HG03575 (cell line): ENCODE measurements at regions not wholly inside any gene's neighbourhood (a gene's known extent, or its start where the extent isn't known, plus 50 kb on each side); places are given as distances from the start of the nearest gene placed in this dataset.

Experiments
- ATAC-seq: cut with Tn5 transposase; IDR thresholded peaks from one replicate; pipeline ENCODE4 v1.9.1; 2021; ENCODE audit not compliant: unreplicated experiment, insufficient number of reproducible peaks, low FRiP score; ENCODE audit errors: extremely low read depth

- ATAC-seq = no peak
These were observed 637.3 kb downstream of the USP25 start for GRCh38 chr21:16367079-16367478.

GRCh38 chr21:16370186-16370585 lies 640.4 kb downstream of the USP25 start:
- no peak for ATAC-seq

- no peak for ATAC-seq
These were observed 642.8 kb downstream of the USP25 start for GRCh38 chr21:16372586-16372985.

- no peak for ATAC-seq
These were observed 646.9 kb downstream of the USP25 start for GRCh38 chr21:16376673-16377072.

- no peak for ATAC-seq
These were observed 647.4 kb downstream of the USP25 start for GRCh38 chr21:16377120-16377658.

- ATAC-seq = no peak
These were observed 648.1 kb downstream of the USP25 start for GRCh38 chr21:16377857-16378256.

GRCh38 chr21:16378525-16378924 lies 648.7 kb downstream of the USP25 start:
- ATAC-seq = no peak

- ATAC-seq = no peak
These were observed 658.5 kb downstream of the USP25 start for GRCh38 chr21:16388291-16388690.

GRCh38 chr21:16388911-16389560 lies 659.3 kb downstream of the USP25 start:
- no peak for ATAC-seq

- no peak for ATAC-seq
These were observed 659.9 kb downstream of the USP25 start for GRCh38 chr21:16389643-16390042.

- ATAC-seq = no peak
These were observed 665.5 kb downstream of the USP25 start for GRCh38 chr21:16395285-16395684.

- no peak for ATAC-seq
These were observed 673.0 kb downstream of the USP25 start for GRCh38 chr21:16402752-16403151.

GRCh38 chr21:16404776-16405175 lies 675.0 kb downstream of the USP25 start:
- no peak for ATAC-seq

GRCh38 chr21:16406355-16406754 lies 676.6 kb downstream of the USP25 start:
- no peak for ATAC-seq

GRCh38 chr21:16407403-16408240 lies 677.8 kb downstream of the USP25 start:
- no peak for ATAC-seq

- no peak for ATAC-seq
These were observed 678.5 kb downstream of the USP25 start for GRCh38 chr21:16408280-16408679.

- no peak for ATAC-seq
These were observed 679.6 kb downstream of the USP25 start for GRCh38 chr21:16409352-16409751.

GRCh38 chr21:16418226-16418625 lies 688.4 kb downstream of the USP25 start:
- ATAC-seq = no peak

- ATAC-seq = no peak
These were observed 688.9 kb downstream of the USP25 start for GRCh38 chr21:16418642-16419041.

- no peak for ATAC-seq
These were observed 689.6 kb downstream of the USP25 start for GRCh38 chr21:16419188-16419921.
